ENCODE measurements at regions not wholly inside any gene's neighbourhood (a gene's known extent, or its start where the extent isn't known, plus 50 kb on each side); places are given as distances from the start of the nearest gene placed in this dataset.
"Not testable (repeated sequence)": the region's sequence is repeated elsewhere in the genome, so short reads cannot be mapped to it uniquely, and the experiment has no call there.

GRCh38 chr11:112538534-112539280, 278.0 kb upstream of the PLET1 start:
- no peak for DNase-seq (ENCODE audit: low read depth in 2 of 2)

GRCh38 chr11:112539281-112539555, 278.6 kb upstream of the PLET1 start:
- not testable (repeated sequence) for DNase-seq (ENCODE audit: low read depth in 2 of 2)

GRCh38 chr11:112539741-112540140, 279.1 kb upstream of the PLET1 start:
- DNase-seq (ENCODE audit: low read depth in 2 of 2) = no peak

DNA sequence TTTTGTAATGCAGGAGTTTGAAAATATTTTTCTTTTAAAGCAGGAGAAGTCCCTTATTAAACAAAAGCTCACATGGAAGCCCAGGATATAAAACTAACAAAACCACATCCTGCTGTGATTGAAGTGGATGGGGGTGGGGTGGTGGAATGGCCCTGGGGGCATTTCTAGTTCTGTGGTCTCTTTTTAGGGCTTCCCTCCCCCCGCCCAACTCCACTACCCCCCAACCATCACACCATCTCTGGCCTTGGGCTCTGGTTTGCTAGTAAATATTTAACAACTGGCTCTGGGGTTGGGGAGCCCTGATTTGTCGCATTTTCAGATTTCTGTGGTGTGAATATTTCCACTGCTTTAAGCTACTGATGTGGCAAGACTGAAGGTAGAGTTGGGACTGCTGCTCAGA, 279.6 kb upstream of the PLET1 start:
- no peak for DNase-seq (ENCODE audit: low read depth in 2 of 2)

DNA sequence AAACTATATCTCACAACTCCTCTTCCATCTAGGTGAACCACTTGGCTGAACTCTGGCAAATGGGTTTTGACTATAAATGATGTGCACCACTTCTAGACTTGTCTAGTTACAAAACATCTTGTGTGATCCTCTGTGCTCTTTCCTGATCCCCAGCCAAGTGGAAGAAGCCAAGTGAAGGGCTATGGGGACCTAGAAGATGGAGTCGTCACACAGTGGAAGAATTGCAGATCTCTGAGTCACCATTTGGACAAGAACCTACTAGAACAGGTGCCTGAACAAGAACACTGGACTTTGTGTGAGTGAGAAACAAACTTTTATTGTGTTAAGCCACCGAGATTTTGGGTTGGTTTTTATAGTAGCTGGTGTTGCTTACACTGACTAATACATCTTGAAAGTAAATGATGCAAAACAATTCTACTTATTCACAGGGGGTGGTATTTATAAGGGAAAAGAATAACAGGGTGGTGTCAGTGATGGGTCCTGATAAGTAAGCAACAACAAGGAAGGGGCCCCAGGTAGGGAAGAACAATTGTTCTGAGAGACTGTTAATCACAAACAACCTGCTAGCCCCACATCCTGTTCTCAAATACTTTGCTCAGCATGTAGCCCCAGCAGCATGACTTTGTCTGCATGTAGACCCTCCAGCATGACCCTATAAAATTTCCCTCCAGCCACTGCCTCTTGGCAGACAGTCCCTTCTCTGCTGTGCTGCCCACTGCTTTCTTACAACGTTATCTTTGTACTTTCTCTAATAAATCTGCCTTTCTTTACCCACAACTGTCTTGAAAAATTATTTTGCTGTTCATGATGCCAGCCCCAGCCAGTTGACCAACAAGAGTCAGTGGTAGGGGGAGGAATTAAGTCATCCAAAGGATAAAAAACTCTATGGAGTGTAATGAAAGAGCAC, 280.7 kb upstream of the PLET1 start:
- no peak for DNase-seq (ENCODE audit: low read depth in 2 of 2)

DNA sequence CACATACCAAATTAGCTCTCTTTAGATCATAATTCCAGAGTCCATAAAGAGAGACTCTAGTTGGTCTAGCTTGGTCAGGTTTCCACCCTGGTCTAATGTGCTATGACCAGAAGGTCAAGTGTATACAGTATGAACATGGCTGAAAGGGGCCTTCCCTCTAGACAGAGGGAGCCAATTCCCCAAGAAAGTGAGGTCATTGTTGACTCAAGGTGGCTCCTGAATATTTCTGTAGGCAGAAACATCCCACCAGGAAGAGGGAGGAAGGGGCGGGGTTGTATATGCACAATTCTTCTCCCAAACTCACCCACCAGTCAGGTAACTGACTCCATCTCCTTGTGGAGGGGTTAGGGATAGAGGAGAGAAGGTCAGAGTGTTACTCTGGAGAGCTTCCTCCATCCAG, 281.8 kb upstream of the PLET1 start:
- no peak for DNase-seq (ENCODE audit: low read depth in 2 of 2)

GRCh38 chr11:112543390-112543789, 282.7 kb upstream of the PLET1 start:
- no peak for DNase-seq (ENCODE audit: low read depth in 2 of 2)

DNA sequence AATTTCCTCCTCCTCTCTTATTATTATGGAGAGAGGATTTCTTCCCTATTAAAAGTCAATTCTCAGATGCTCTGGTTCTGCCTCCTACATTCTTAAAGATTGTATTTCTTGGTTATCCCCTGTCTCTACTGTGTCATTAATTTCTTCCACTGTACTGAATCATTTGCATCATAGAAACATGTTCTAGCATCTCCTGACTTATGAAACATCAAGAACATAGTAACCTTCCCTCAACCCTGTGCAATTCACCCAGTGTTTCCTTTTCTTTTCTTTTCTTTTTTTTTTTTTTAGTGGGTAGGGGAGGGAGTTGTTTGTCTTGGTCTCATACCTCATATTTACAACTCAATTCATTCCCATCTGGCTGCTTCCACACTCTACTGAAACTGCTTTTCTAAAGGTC, 288.0 kb upstream of the PLET1 start:
- no peak for DNase-seq (ENCODE audit: low read depth in 2 of 2)

DNA sequence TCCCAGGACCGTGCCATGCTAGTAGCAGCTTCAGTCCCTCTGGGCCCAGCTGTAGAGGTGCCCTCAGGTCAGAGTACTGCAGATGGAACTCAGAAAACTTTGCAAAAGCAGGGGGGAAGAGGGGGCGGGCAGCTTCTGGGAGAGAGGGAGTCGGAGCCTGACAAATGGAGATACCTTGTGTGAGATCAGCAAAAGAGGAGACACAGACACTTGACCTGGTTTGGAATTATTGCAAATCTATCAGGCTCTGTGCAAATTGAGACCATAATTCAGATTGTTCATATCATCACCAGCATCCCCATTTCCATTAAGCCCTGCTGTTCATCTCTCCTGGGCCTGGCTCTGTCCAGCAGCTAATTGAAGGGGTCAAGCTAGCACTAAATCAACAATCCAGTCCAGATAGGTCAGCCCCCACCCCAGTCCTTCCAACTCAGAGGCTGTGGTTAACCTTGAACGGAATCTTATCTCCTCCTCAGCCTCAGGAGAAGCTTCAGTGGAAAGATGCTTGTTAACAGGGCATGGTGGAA, 292.6 kb upstream of the PLET1 start:
- DNase-seq (ENCODE audit: low read depth in 2 of 2) = no peak

DNA sequence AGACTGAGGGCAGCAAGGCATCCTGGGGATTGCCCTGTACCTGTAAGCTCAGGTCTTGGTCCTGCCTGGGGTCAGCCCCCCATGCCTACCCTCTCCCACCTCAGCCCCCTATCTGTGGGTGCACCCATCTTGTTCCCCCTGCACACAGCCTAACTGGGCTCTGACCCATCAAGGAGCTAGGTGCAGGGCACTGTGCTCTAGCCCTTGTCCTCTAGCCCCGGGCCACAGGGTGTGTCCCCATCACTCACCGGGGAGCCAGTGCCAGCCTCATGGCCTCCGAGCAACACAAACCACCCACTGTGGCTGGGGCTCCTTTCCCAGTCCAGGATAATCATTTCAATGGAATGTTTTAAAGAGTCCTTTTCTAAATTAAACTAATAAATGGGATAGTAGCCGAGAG, 293.9 kb upstream of the PLET1 start:
- no peak for DNase-seq (ENCODE audit: low read depth in 2 of 2)

- peak; percentile 24 to 43 for DNase-seq (ENCODE audit: low read depth in 2 of 2)
These were observed 295.1 kb upstream of the PLET1 start for GRCh38 chr11:112555491-112556364.

DNA sequence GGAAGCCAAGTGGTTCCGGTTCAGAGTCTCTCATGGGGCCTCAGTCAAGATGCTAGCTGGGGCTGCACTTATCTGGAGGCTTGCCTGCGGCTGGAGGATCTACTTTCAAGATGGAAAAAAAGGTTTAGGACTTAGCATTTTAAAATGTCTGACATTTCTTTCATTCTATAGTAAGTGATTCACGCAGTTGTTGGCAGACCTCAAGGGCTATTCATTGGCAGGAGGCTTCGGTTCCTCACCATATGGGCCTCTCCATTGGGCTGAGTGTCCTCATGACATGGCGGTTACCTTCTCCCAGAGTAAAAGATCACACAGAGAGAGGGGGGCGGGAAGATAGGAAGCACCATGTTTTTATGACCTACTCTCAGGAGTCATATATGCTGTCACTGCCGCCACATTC, 298.0 kb upstream of the PLET1 start:
- DNase-seq (ENCODE audit: low read depth in 2 of 2) = no peak

DNA sequence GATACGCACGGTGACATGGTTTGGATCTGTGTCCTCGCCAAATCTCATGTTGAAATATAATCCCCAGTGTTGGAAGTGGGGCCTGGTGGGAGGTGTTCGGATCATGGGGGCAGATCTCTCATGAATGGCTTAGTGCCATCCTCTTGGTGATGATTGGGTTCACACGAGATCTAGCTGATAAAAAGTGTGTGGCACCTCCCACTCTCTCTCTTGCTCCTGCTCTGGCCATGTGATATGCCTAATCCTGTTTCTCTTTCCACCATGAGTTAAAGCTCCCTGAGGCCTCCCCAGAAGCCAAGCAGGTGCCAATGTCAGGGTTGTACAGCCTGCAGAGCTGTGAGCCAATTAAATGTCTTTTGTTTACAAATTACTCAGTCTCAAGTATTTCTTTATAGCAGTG, 303.1 kb upstream of the PLET1 start:
- no peak for DNase-seq (ENCODE audit: low read depth in 2 of 2)

DNA sequence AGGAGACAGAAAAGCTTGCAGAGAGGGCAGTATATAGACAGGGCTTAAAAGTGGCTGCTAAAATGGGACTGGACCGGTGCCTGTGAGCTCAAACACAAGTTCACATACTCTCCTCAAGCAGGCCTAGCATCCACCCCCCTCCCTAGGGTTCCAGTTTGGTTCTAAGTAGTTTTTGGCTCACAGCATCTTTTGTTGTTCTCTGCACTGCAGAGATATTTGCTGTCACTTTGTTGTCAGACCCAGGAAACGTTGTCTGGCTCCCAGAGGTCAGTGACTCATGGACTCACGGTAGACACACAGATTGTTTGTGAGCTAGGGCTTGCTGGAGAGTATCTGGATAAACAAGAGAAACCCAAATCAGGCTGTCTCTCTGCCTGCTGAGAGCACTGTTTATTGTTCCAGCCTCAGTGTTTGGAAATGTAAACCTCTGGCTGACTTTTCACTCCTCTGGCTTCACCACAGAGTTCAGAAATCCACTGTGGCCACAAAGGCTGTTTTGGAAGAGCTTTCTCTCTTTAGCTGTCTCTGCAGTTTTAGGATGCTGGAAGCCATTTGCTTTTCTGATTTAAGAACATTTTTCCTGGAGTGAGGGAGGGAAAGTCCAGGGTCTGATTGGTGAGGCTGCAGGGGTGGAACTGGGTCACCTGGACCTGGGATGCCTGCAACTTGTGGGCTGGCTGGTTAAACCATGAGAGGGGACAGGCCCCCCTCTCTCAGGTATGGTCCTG, 303.7 kb upstream of the PLET1 start:
- DNase-seq (ENCODE audit: low read depth in 2 of 2) = no peak

GRCh38 chr11:112565551-112565950, 304.9 kb upstream of the PLET1 start:
- no peak for DNase-seq (ENCODE audit: low read depth in 2 of 2)

- DNase-seq (ENCODE audit: low read depth in 2 of 2) = no peak
These were observed 305.5 kb upstream of the PLET1 start for GRCh38 chr11:112566124-112566523.

GRCh38 chr11:112570333-112570732, 309.7 kb upstream of the PLET1 start:
- DNase-seq (ENCODE audit: low read depth in 2 of 2) = no peak

GRCh38 chr11:112579282-112579681, 318.6 kb upstream of the PLET1 start:
- DNase-seq (ENCODE audit: low read depth in 2 of 2) = no peak

DNA sequence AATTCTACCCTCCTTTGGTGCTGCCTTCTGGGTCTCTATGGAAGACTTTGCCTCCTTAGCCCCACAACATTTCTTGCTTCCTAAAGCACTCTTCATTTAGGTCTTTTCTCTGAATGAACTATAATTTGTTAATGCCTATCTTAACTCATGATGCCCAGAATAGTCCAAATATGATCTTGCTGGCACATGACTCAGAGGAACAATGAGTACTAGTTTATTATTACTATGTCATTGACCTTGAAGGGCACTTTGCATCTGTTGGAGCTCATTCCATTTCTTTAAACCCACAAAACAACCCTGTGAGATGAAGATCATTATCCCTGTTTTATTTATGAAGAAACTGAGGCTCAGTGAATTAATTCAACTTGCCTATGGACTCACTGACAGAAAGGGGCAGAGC, 320.2 kb upstream of the PLET1 start:
- DNase-seq (ENCODE audit: low read depth in 2 of 2) = no peak

- DNase-seq (ENCODE audit: low read depth in 2 of 2) = no peak
These were observed 321.1 kb upstream of the PLET1 start for GRCh38 chr11:112581747-112582146.

DNA sequence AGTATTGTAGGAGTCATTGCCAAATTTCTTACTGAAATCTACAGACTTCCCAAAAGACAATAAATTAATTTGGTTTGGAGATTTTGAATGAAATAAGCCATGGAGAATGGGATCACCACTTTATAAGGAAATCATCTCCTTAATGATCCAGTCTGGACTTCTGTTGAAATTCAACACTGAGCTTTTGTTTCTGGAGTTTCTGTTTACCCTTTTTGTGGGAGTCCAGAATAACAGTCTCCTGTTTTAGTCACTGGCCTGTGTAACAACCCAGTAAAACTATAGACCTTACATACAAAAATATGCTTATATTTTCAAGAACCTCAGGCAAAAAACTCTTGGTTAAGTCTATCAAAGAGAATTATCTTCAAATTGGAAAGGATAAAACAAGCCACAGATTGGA, 321.7 kb upstream of the PLET1 start:
- DNase-seq (ENCODE audit: low read depth in 2 of 2) = no peak
